Parathyroid adenoma (tissue), 2 donors: ENCODE measurements at regions not wholly inside any gene's neighbourhood (a gene's known extent, or its start where the extent isn't known, plus 50 kb on each side); places are given as distances from the start of the nearest gene placed in this dataset.

Experiments used
- H2AFZ ChIP-seq: fragments of 300-600 bp; sonication (generic); one replicate; pipeline ENCODE4 v1.7.0; 2017; ENCODE audit warnings: antibody characterized with exemption, mild to moderate bottlenecking
- H3K27ac ChIP-seq: fragments of 300-600 bp; sonication (generic); one replicate; pipeline ENCODE4 v1.7.0; 2017
- H3K27me3 ChIP-seq: fragments of 300-600 bp; sonication (generic); one replicate; pipeline ENCODE4 v1.7.0; 2017; ENCODE audit warnings: low read length; ENCODE audit not compliant: control insufficient read depth, insufficient read depth
- H3K36me3 ChIP-seq: fragments of 300-600 bp; sonication (generic); one replicate; pipeline ENCODE4 v1.7.0; 2017; ENCODE audit warnings: low read length; ENCODE audit not compliant: control insufficient read depth, insufficient read depth
- H3K4me1 ChIP-seq: fragments of 300-600 bp; sonication (generic); one replicate; pipeline ENCODE4 v1.7.0; 2017; ENCODE audit warnings: control low read depth
- H3K4me2 ChIP-seq: fragments of 300-600 bp; sonication (generic); one replicate; pipeline ENCODE4 v1.7.0; 2017; ENCODE audit warnings: low read length
- H3K4me3 ChIP-seq: fragments of 300-600 bp; sonication (generic); one replicate; pipeline ENCODE4 v1.7.0; 2017; ENCODE audit warnings: low read depth, low read length
- H3K79me2 ChIP-seq: fragments of 300-600 bp; sonication (generic); one replicate; pipeline ENCODE4 v1.7.0; 2017; ENCODE audit warnings: control low read depth
- H3K9ac ChIP-seq: fragments of 300-600 bp; sonication (generic); one replicate; pipeline ENCODE4 v1.7.0; 2017; ENCODE audit warnings: mild to moderate bottlenecking
- H3K9me3 ChIP-seq: fragments of 300-600 bp; sonication (generic); one replicate; pipeline ENCODE4 v1.7.0; 2017; ENCODE audit warnings: low read length; ENCODE audit not compliant: control insufficient read depth
- CTCF ChIP-seq: fragments of 300-600 bp; sonication (generic); IDR thresholded peaks from one replicate; pipeline ENCODE4 v1.7.0; 2017; ENCODE audit warnings: antibody characterized with exemption, mild to moderate bottlenecking
- donor health status: primary hyperparathyroidism.

DNA sequence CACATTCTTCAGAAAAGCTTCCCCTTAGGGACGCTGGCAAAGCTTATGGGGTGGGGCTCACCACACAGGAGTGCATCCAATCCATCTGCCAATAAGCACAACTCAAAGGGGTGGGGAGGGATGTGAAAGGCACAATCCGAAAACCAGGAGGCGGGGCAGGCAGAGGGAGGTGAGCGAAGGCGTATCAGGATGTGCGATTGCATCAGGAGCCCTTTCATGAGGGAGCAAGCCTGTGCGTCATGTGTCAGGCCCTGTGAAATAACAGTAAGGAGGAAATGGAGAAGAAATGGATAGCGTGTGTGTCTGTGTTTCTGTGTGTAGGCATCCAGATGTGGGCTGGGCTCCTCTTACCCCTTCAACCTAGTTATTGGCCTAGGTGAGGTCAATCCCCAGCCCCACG lies 382.4 kb upstream of the CDH4 start:
- no peak overlapping the region for H3K27ac ChIP-seq
- TF ChIP-seq CTCF = no peak
- H3K9me3 ChIP-seq = no peaks in the 10 kb centered on the region
- no peaks in the 10 kb centered on the region for H3K4me1 ChIP-seq
- no peak overlapping the region for H3K4me3 ChIP-seq
- H3K79me2 ChIP-seq = no peaks in the 10 kb centered on the region
- no peaks in the 10 kb centered on the region for H3K36me3 ChIP-seq
- no peak overlapping the region for H3K4me2 ChIP-seq
- H2AFZ ChIP-seq = no peak overlapping the region
- H3K27me3 ChIP-seq = peaks cover 6% of the 10 kb centered on the region
- no peak overlapping the region for H3K9ac ChIP-seq

DNA sequence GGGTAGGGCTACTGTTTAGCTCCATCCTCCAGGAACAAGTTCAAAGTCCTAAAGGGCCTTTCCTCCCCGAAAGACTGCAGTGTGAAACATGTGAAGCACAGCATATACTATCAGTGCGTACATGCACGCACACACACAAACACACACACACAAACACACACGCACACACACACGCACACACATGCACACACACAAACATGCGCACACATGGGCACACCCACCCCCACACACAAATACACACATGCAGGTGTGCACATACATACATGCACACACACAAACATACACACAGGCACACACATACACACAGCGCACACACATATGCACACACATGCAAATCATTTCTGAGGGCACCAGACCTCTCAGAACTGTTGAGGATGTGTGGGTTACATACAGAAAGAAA lies 382.0 kb upstream of the CDH4 start:
- Histone ChIP-seq H3K27me3 (peaks cover 6% of the 10 kb centered on the region), H3K4me1 (no peaks in the 10 kb centered on the region), H3K9ac (no peak overlapping the region), H3K36me3 (no peaks in the 10 kb centered on the region), H3K27ac (no peak overlapping the region), H2AFZ (no peak overlapping the region), H3K79me2 (no peaks in the 10 kb centered on the region), H3K4me2 (no peak overlapping the region), H3K4me3 (no peak overlapping the region), H3K9me3 (no peaks in the 10 kb centered on the region)
- no peak for TF ChIP-seq CTCF

GRCh38 chr20:60872224-60872623 lies 379.8 kb upstream of the CDH4 start:
- Histone ChIP-seq H3K36me3 (no peaks in the 10 kb centered on the region), H3K27ac (no peak overlapping the region), H3K9me3 (no peaks in the 10 kb centered on the region), H3K9ac (no peak overlapping the region), H3K4me2 (no peak overlapping the region), H3K79me2 (no peaks in the 10 kb centered on the region), H3K27me3 (no peaks in the 10 kb centered on the region), H2AFZ (no peak overlapping the region), H3K4me1 (no peaks in the 10 kb centered on the region), H3K4me3 (no peak overlapping the region)
- no peak for TF ChIP-seq CTCF

- H2AFZ ChIP-seq = no peak overlapping the region
- no peak overlapping the region for H3K4me2 ChIP-seq
- no peak overlapping the region for H3K27ac ChIP-seq
- H3K27me3 ChIP-seq = no peaks in the 10 kb centered on the region
- no peak overlapping the region for H3K9ac ChIP-seq
- H3K4me3 ChIP-seq = no peak overlapping the region
- TF ChIP-seq CTCF = no peak
- no peaks in the 10 kb centered on the region for H3K79me2 ChIP-seq
- no peaks in the 10 kb centered on the region for H3K36me3 ChIP-seq
- H3K9me3 ChIP-seq = no peaks in the 10 kb centered on the region
- H3K4me1 ChIP-seq = no peaks in the 10 kb centered on the region
Measured at GRCh38 chr20:60877071-60877857, 374.8 kb upstream of the CDH4 start.

- H3K36me3 ChIP-seq = no peaks in the 10 kb centered on the region
- no peak for TF ChIP-seq CTCF
- no peaks in the 10 kb centered on the region for H3K27me3 ChIP-seq
- no peak overlapping the region for H2AFZ ChIP-seq
- no peak overlapping the region for H3K27ac ChIP-seq
- H3K4me3 ChIP-seq = no peak overlapping the region
- no peaks in the 10 kb centered on the region for H3K4me1 ChIP-seq
- H3K9me3 ChIP-seq = no peaks in the 10 kb centered on the region
- H3K9ac ChIP-seq = no peak overlapping the region
- H3K4me2 ChIP-seq = no peak overlapping the region
- no peaks in the 10 kb centered on the region for H3K79me2 ChIP-seq
Measured at GRCh38 chr20:60882836-60883235, 369.2 kb upstream of the CDH4 start.
